ENCODE measurements at regions not wholly inside any gene's neighbourhood (a gene's known extent, or its start where the extent isn't known, plus 50 kb on each side); places are given as distances from the start of the nearest gene placed in this dataset.

DNA sequence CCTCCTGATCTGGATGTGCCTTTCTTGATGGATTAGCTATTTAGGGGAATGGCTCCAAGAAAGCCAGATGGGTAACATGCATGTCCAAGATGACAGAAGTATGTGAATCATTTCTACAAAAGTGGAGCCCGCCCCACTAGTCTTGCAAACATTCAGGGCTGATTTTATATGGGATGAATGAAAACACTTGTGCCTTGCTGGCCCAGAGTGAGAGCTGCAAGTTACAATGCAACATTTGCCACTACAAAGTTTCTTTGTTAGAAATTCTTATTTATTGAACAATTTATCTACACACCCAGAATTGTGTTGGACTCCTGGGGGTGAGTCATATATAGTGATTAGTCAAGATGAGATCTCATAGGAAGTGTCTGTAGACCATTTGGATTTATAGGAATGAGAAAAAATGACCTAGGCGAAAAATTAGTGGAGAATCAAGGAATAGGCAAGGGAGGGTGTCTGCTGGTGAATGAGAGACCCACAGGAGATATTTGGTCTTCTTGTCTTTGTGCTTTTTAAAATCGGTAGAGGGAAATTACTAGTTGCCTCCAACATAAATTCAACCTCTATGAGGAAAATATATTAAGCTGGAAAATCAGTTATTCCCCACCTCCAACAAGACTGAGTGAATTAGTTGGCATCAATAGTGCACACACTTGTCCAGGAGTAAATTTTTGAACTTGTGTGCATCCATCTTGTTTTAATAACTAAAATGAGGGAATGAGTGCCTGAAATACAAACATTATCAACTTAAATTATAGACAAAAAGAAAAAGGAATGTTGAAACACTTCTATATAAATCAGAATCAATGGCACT, 53.5 kb upstream of the DCBLD2 start:
- no peak for DNase-seq

- no peak for DNase-seq
These were observed 52.7 kb upstream of the DCBLD2 start for GRCh38 chr3:98954242-98954641.

DNA sequence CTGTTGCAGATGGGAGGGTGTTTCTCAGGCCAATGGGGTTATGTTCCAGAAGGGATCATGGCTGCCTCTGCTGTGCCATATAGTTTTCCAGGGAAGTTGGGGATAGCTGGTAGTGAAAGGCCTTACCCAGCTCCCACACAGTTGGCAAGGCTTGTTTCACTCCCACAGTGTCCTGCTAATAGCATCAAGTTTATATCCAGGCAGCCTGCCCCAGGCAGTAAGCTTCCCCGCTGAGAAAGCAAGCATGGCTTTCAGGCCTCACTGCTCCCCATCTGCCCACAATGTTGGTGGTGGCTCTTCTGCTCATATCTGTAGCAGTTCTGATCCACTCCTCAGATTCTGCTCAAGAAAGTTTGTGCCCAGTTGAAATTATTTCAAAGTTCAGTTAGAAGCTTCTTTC, 50.9 kb upstream of the DCBLD2 start:
- DNase-seq = no peak
